ENCODE measurements at regions not wholly inside any gene's neighbourhood (a gene's known extent, or its start where the extent isn't known, plus 50 kb on each side); places are given as distances from the start of the nearest gene placed in this dataset.

DNA sequence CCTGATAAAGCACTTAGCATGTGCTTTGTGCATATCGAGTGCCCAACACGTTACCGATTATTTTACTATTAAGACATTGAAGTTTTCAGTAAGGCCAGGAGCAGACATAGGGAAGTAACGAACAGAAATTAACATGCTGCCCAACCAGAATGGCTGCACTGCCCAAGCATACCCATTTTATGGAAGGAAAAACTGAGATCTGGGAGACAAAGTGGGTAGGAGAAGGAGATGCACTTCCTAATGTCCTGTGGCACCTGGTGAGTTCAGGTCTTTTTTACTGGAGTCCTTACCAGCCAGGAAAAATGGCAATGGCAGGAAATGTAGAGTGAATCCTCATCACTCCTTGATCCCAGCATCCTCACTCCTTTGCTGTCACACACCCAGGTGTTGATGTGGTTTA lies 768.5 kb downstream of the MED13L start:
- TF ChIP-seq, protein P1, sequence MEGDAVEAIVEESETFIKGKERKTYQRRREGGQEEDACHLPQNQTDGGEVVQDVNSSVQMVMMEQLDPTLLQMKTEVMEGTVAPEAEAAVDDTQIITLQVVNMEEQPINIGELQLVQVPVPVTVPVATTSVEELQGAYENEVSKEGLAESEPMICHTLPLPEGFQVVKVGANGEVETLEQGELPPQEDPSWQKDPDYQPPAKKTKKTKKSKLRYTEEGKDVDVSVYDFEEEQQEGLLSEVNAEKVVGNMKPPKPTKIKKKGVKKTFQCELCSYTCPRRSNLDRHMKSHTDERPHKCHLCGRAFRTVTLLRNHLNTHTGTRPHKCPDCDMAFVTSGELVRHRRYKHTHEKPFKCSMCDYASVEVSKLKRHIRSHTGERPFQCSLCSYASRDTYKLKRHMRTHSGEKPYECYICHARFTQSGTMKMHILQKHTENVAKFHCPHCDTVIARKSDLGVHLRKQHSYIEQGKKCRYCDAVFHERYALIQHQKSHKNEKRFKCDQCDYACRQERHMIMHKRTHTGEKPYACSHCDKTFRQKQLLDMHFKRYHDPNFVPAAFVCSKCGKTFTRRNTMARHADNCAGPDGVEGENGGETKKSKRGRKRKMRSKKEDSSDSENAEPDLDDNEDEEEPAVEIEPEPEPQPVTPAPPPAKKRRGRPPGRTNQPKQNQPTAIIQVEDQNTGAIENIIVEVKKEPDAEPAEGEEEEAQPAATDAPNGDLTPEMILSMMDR (IDR thresholded peaks at IDR 0.05; ENCODE audit: low read length) = no peak
- TF ChIP-seq EZH2 (IDR thresholded peaks at IDR 0.05; ENCODE audit: borderline replicate concordance, low read length) = no peak

Measured in OCI-LY1 (cell line).